Coronary artery (tissue), 2 donors: ENCODE measurements at regions not wholly inside any gene's neighbourhood (a gene's known extent, or its start where the extent isn't known, plus 50 kb on each side); places are given as distances from the start of the nearest gene placed in this dataset.

ENCODE experiments used
- DNase-seq: peaks from one replicate; pipeline ENCODE4 v3.0.0-alpha.2; 2017; ENCODE audit warnings: low spot score
- H3K27ac ChIP-seq, 2 donors: fragments of 200-600 bp; sonication (generic); one replicate each; pipeline ENCODE4 v1.5.1; 2016 to 2019
- H3K4me3 ChIP-seq: fragments of 200-600 bp; sonication (generic); 2 replicates; pipeline ENCODE4 v1.5.1; 2016; ENCODE audit warnings: mild to moderate bottlenecking, moderate library complexity
- TF ChIP-seq, protein P1 (sequence below): fragments of 200-600 bp; sonication (generic); IDR thresholded peaks from one replicate; pipeline ENCODE4 v1.5.1; 2019; ENCODE audit warnings: antibody characterized with exemption

DNA sequence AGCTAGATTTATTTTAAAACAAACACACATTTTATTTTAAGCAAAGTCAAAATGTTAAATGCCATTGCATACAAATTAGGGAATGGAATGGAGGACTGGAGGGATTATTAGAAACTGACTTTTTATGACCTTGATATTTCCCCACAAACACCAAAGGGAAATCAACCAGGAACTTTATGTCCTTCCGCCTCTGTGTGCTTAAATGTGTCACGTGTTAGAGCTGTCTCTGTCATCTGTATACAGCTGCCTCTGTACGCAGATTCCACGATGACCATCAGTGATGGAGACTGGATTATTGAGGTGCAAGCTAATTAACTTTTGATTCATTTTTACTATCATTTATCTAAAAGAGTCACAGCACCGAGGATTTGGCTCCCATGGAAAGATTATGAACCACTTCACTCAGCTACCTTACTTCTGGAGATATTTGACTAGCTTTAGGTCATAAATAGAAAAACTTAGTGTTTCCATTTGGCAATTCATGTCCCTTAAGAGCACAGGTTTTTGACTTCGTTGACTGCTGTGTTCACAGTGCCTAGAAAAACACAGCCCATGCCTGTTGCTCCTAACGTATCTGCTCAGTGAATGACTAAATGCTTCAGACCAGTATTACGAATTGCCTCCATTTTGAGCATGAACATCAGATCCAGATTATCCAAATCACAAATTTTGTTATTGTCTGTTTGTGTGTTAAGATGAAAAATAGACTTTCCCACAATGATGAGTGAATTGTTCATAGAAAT, 1048.1 kb downstream of the MCTP2 start:
- TF ChIP-seq, protein P1, sequence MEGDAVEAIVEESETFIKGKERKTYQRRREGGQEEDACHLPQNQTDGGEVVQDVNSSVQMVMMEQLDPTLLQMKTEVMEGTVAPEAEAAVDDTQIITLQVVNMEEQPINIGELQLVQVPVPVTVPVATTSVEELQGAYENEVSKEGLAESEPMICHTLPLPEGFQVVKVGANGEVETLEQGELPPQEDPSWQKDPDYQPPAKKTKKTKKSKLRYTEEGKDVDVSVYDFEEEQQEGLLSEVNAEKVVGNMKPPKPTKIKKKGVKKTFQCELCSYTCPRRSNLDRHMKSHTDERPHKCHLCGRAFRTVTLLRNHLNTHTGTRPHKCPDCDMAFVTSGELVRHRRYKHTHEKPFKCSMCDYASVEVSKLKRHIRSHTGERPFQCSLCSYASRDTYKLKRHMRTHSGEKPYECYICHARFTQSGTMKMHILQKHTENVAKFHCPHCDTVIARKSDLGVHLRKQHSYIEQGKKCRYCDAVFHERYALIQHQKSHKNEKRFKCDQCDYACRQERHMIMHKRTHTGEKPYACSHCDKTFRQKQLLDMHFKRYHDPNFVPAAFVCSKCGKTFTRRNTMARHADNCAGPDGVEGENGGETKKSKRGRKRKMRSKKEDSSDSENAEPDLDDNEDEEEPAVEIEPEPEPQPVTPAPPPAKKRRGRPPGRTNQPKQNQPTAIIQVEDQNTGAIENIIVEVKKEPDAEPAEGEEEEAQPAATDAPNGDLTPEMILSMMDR: no peak
- H3K27ac ChIP-seq: peak overlapping the region; percentile 82 to 83
- no peak overlapping the region for H3K4me3 ChIP-seq
- no peak for DNase-seq

DNA sequence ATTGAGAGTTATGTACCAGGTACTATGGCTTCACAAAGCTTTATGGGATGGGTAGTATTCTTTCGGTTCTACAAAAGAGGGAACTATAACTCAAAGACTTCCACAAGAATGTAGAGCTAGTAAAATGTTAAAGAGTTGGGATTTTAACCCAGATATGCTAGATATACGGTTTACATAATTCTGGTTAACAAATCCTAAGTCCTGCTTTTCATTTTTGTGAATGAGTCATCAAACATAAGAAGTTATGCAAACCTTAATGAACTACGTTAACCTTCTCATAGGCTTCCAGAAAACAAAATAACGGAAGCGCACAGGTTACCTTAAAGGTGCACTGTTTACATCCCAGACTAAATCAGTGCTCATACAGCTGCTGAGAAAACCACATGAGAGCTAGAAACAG, 1049.3 kb downstream of the MCTP2 start:
- H3K27ac ChIP-seq: peak overlapping the region; percentile 71 to 82
- DNase-seq: no peak
- TF ChIP-seq, protein P1: no peak

DNA sequence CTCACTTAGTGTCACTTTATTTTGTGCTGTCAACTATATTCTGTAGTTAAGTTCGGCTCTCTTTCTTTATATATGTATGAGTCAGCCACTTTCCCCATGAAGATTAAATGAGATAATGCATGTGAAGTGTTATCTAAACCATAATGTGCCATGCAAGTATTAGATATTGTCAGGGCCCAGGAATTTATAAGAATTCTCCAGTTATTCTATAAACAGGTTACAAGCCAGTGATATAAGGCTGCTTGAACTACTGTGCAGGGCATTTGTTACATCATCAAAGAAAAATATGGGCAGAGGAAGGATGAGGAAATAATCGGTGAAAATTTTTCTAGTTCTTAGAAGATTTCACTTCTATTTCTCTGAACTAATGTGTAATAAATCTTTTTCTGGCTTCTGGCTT, 1049.0 kb upstream of the NR2F2 start:
- Histone ChIP-seq H3K27ac (peak overlapping the region; percentile 71 to 82), H3K4me3 (no peak overlapping the region)

More for the DNA sequence above, 1049.3 kb downstream of the MCTP2 start:
- H3K4me3 ChIP-seq: no peak overlapping the region

DNA sequence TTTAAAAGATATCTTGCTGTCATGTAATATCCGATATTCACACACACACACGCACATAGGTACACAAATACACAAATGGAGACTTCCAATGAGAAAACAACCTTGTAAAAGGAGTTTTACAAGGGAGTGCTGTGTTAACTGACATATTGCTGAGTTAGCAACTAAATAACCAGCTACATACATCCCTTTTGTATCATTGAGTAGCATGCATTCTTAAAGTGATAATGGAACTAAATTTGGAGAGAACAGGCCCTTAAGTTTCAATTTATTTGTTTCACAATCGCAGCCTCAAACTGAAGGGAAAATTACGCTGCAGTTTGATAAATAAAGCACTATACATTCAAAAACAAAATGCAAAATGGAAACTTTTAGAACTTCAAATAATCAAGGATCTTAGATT, 1046.0 kb upstream of the NR2F2 start:
- peak overlapping the region; percentile 1 for H3K4me3 ChIP-seq
- H3K27ac ChIP-seq: peak overlapping the region; percentile 14 to 49
- DNase-seq: no peak
- TF ChIP-seq, protein P1: no peak

More for the DNA sequence above, 1049.0 kb upstream of the NR2F2 start:
- TF ChIP-seq, protein P1: no peak
- DNase-seq: no peak

DNA sequence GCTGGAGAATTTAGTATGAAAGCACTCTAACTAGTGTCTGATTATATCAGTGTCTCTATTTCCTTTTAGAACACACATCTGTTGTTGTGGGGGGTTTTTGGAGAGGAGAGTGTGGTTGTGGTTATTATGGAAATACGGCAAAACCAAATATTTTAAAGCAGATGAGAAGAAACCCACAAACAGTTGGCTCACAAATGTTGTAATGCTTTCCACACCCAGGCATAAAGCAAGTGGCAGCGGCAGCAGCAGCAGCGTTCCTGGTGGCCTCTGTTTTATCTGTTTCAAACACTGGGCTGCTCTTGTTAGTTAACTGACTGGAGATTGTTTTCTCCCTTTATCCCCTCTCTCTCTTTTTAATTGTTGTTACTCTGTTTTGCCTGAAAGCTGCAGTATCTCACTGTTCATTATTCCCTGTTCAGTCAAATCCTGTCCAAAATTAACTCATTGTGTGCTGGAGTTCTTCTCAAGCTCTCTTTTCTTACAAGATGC, 1045.5 kb upstream of the NR2F2 start:
- peak overlapping the region; percentile 14 to 49 for H3K27ac ChIP-seq
- H3K4me3 ChIP-seq: peak overlapping the region; percentile 1
- DNase-seq: no peak
- TF ChIP-seq, protein P1: no peak

DNA sequence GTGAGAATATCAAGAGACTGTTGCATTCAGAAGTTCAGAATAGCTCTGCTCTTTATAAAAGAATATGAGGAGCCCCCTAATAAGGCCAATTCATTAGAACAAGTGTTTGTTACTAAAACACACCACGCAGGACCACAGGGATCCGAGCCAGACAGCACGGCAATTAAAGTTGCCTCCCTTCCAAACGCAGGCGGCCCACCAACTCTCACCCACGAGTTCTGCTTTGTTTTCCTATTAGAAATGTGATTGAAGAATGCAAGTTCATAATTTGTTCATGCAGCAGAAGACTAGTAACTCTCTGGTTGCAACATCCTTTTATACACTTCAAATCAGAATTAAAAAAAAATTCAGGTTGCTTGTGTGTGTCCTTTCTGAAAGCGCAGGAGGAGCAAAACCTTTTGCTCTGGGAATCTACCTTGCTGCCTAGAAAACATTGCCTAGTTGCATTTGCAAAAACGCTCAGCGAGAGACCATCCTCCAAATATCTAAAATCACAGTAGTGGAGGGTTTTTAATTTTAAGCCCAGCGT, 1044.1 kb upstream of the NR2F2 start:
- Histone ChIP-seq H3K27ac (peak overlapping the region; percentile 65 to 82), H3K4me3 (no peak overlapping the region)
- TF ChIP-seq, protein P1: no peak
- DNase-seq: no peak

DNA sequence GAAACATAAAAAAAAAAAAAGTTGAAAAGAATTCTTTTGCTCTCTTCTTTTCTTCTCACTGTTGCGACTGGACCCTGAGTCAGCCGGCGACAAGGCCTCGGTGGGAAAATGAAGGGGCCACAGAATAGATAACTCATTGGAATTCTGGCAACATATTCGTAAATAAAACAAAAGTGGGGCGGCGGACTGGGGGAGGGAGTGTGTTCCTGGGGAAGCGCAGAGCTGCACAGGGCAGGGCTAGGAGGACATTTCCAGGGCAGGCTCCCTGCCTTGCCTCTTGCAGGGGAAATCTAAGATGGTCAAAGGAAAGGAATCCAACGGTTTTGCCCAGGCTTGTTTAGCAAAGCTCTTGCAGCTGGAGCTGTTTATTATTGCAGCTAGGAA, 1042.8 kb upstream of the NR2F2 start:
- no peak for DNase-seq
- TF ChIP-seq, protein P1: no peak
- H3K4me3 ChIP-seq: no peak overlapping the region
- H3K27ac ChIP-seq: peak overlapping the region; percentile 65 to 82
